ENCODE measurements at regions not wholly inside any gene's neighbourhood (a gene's known extent, or its start where the extent isn't known, plus 50 kb on each side); places are given as distances from the start of the nearest gene placed in this dataset.

DNA sequence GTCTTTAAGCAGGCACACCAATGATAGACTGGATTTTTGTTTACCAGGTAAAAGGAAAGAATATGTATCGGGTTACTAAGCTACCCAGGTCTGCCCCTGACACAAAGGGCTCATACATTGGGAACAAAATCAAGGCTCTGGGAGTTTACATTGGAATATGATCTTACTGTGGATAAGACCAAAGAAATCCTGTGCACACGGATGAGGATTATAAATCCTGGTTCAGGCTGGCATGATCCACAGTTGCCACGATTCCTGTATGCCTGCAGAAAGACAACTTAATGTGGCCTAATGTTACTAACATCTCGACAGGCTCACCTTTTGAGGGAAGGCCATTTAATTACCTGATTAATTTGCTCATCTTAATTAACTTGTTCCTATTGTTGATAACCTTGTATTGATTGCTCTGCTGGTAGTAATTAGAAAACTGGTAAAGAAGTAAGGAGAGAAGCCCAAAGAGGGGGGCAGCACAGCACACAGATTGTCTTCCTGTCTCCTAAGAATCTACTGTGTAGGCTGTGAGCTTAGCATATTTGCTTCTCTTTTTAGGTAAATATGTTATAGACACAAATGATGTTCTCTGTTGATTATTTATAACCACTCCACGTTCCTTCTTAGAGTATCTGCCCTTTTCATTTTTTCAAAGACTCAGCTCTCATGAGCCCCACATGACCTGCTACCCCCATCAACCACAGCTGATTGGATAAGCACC, 51.0 kb upstream of the TOX3 start:
- FAIRE-seq (no peak), DNase-seq (ENCODE audit: insufficient read length, low spot score) (no peak)

GRCh38 chr16:52597073-52597771, 50.3 kb upstream of the TOX3 start:
- FAIRE-seq = no peak
- no peak for DNase-seq (ENCODE audit: insufficient read length, low spot score)

Measured in HTR-8/SVneo (cell line).